Suprapubic skin (tissue), 4 donors: ENCODE measurements at regions not wholly inside any gene's neighbourhood (a gene's known extent, or its start where the extent isn't known, plus 50 kb on each side); places are given as distances from the start of the nearest gene placed in this dataset.

Experiments used
- EP300 ChIP-seq: sonication (generic); formaldehyde crosslinking; IDR thresholded peaks from one replicate; pipeline ENCODE4 v1.6.1; 2017; ENCODE audit warnings: antibody characterized with exemption
- POLR2A ChIP-seq, 2 donors: fragments of 450-650 bp; IDR thresholded peaks; one replicate each; pipeline ENCODE4 v1.6.1; 2017; ENCODE audit warnings: antibody characterized with exemption in 2 of 2, mild to moderate bottlenecking in 2 of 2, moderate library complexity in 2 of 2
- POLR2AphosphoS5 ChIP-seq, 3 donors: sonication (generic); formaldehyde crosslinking; IDR thresholded peaks; one replicate each; pipeline ENCODE4 v1.6.1; 2017; ENCODE audit warnings: antibody characterized with exemption in 3 of 3
- TF ChIP-seq, protein P1 (sequence below), 2 donors: fragments of 200-600 bp in 1 of 2; fragments of 450-650 bp in 1 of 2; sonication (generic) in 1 of 2; IDR thresholded peaks; one replicate each; pipeline ENCODE4 v1.5.1; 2016 to 2019; ENCODE audit warnings: antibody characterized with exemption in 2 of 2, mild to moderate bottlenecking in 1 of 2, moderate library complexity in 1 of 2

DNA sequence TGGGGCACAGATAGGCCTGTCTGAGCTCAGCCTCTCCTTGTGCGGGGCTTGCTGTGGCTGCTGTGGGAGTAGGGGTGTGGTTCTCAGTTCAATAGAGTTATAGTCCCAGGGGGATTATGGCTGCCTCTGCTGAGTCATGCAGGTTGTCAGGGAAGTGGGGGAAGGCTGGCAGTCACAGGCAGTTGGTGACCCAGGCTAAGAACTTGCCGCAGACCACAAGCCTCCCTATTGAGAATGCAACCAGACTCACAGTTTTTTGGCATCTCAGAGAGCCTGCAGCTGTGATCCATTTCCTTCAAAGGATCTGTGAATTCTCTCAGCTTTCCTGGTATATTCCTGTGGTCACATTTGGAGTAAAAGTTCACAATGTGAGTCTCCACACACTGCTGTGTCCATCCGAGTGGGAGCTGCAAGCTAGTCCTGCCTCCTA, 364.9 kb downstream of the ZNF674 start:
- TF ChIP-seq, protein P1, sequence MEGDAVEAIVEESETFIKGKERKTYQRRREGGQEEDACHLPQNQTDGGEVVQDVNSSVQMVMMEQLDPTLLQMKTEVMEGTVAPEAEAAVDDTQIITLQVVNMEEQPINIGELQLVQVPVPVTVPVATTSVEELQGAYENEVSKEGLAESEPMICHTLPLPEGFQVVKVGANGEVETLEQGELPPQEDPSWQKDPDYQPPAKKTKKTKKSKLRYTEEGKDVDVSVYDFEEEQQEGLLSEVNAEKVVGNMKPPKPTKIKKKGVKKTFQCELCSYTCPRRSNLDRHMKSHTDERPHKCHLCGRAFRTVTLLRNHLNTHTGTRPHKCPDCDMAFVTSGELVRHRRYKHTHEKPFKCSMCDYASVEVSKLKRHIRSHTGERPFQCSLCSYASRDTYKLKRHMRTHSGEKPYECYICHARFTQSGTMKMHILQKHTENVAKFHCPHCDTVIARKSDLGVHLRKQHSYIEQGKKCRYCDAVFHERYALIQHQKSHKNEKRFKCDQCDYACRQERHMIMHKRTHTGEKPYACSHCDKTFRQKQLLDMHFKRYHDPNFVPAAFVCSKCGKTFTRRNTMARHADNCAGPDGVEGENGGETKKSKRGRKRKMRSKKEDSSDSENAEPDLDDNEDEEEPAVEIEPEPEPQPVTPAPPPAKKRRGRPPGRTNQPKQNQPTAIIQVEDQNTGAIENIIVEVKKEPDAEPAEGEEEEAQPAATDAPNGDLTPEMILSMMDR (IDR thresholded peaks at IDR 0.05) = no peak
- TF ChIP-seq POLR2A (IDR thresholded peaks at IDR 0.05) (no peak), POLR2AphosphoS5 (IDR thresholded peaks at IDR 0.05) (no peak), EP300 (no peak)
